ENCODE measurements at regions not wholly inside any gene's neighbourhood (a gene's known extent, or its start where the extent isn't known, plus 50 kb on each side); places are given as distances from the start of the nearest gene placed in this dataset.

GRCh38 chr12:103130564-103130963 is 173.1 kb downstream of the ASCL1 start:
- TF ChIP-seq ZNF274 (IDR thresholded peaks at IDR 0.05; ENCODE audit: low read depth, low read length), result no peak
- H3K4me3 ChIP-seq (ENCODE audit: low read length), result no peak overlapping the region

- no peak overlapping the region for H3K4me3 ChIP-seq (ENCODE audit: low read length)
- no peak for TF ChIP-seq ZNF274 (IDR thresholded peaks at IDR 0.05; ENCODE audit: low read depth, low read length)
Observed at GRCh38 chr12:103138538-103138937, 181.1 kb downstream of the ASCL1 start.

GRCh38 chr12:103139876-103140275 is 182.4 kb downstream of the ASCL1 start:
- TF ChIP-seq ZNF274 (IDR thresholded peaks at IDR 0.05; ENCODE audit: low read depth, low read length), result no peak
- no peak overlapping the region for H3K4me3 ChIP-seq (ENCODE audit: low read length)

- no peak for TF ChIP-seq ZNF274 (IDR thresholded peaks at IDR 0.05; ENCODE audit: low read depth, low read length)
- H3K4me3 ChIP-seq (ENCODE audit: low read length), result no peak overlapping the region
Observed at GRCh38 chr12:103140286-103140685, 182.8 kb downstream of the ASCL1 start.

- no peak for TF ChIP-seq ZNF274 (IDR thresholded peaks at IDR 0.05; ENCODE audit: low read depth, low read length)
Observed at GRCh38 chr12:103144278-103144677, 186.8 kb downstream of the ASCL1 start.

GRCh38 chr12:103160622-103161021 is 203.1 kb downstream of the ASCL1 start:
- H3K4me3 ChIP-seq (ENCODE audit: low read length), result no peak overlapping the region
- no peak for TF ChIP-seq ZNF274 (IDR thresholded peaks at IDR 0.05; ENCODE audit: low read depth, low read length)

More at GRCh38 chr12:103144278-103144677, 186.8 kb downstream of the ASCL1 start:
- H3K4me3 ChIP-seq (ENCODE audit: low read length), result no peak overlapping the region

GRCh38 chr12:103161582-103162362 is 204.3 kb downstream of the ASCL1 start:
- TF ChIP-seq ZNF274 (IDR thresholded peaks at IDR 0.05; ENCODE audit: low read depth, low read length), result no peak
- no peak overlapping the region for H3K4me3 ChIP-seq (ENCODE audit: low read length)

GRCh38 chr12:103166949-103167348 is 209.5 kb downstream of the ASCL1 start:
- TF ChIP-seq ZNF274 (IDR thresholded peaks at IDR 0.05; ENCODE audit: low read depth, low read length), result no peak
- H3K4me3 ChIP-seq (ENCODE audit: low read length), result no peak overlapping the region

GRCh38 chr12:103172447-103173112 is 215.1 kb downstream of the ASCL1 start:
- no peak for TF ChIP-seq ZNF274 (IDR thresholded peaks at IDR 0.05; ENCODE audit: low read depth, low read length)
- H3K4me3 ChIP-seq (ENCODE audit: low read length), result no peak overlapping the region

GRCh38 chr12:103175625-103176024 is 218.2 kb downstream of the ASCL1 start:
- TF ChIP-seq ZNF274 (IDR thresholded peaks at IDR 0.05; ENCODE audit: low read depth, low read length), result no peak

GRCh38 chr12:103177639-103178255 is 220.3 kb downstream of the ASCL1 start:
- no peak for TF ChIP-seq ZNF274 (IDR thresholded peaks at IDR 0.05; ENCODE audit: low read depth, low read length)
- no peak overlapping the region for H3K4me3 ChIP-seq (ENCODE audit: low read length)

More at GRCh38 chr12:103175625-103176024, 218.2 kb downstream of the ASCL1 start:
- H3K4me3 ChIP-seq (ENCODE audit: low read length), result no peak overlapping the region

- no peak overlapping the region for H3K4me3 ChIP-seq (ENCODE audit: low read length)
- TF ChIP-seq ZNF274 (IDR thresholded peaks at IDR 0.05; ENCODE audit: low read depth, low read length), result no peak
Observed at GRCh38 chr12:103178366-103179080, 221.0 kb downstream of the ASCL1 start.

GRCh38 chr12:103181366-103182152 is 224.1 kb downstream of the ASCL1 start:
- no peak for TF ChIP-seq ZNF274 (IDR thresholded peaks at IDR 0.05; ENCODE audit: low read depth, low read length)
- H3K4me3 ChIP-seq (ENCODE audit: low read length), result no peak overlapping the region

Measured in GM08714 (cell line).